ENCODE measurements at regions not wholly inside any gene's neighbourhood (a gene's known extent, or its start where the extent isn't known, plus 50 kb on each side); places are given as distances from the start of the nearest gene placed in this dataset.

GRCh38 chr5:105907016-105907415, 1763.7 kb downstream of the EFNA5 start:
- no peak for TF ChIP-seq CTCF (conservative IDR thresholded peaks at IDR 0.05; ENCODE audit: low read depth, low read length)
- no peak for DNase-seq (ENCODE audit: low read depth)
- no peak overlapping the region for H3K4me3 ChIP-seq (ENCODE audit: low read length)

- no peak for TF ChIP-seq CTCF (conservative IDR thresholded peaks at IDR 0.05; ENCODE audit: low read depth, low read length)
- DNase-seq (ENCODE audit: low read depth): no peak
- H3K4me3 ChIP-seq (ENCODE audit: low read length): no peak overlapping the region
Measured at GRCh38 chr5:105905392-105905791, 1765.3 kb downstream of the EFNA5 start.

- no peak for DNase-seq (ENCODE audit: low read depth)
- no peak for TF ChIP-seq CTCF (conservative IDR thresholded peaks at IDR 0.05; ENCODE audit: low read depth, low read length)
- H3K4me3 ChIP-seq (ENCODE audit: low read length): no peak overlapping the region
Measured at GRCh38 chr5:105903069-105903468, 1767.7 kb downstream of the EFNA5 start.

- no peak overlapping the region for H3K4me3 ChIP-seq (ENCODE audit: low read length)
- no peak for TF ChIP-seq CTCF (conservative IDR thresholded peaks at IDR 0.05; ENCODE audit: low read depth, low read length)
- DNase-seq (ENCODE audit: low read depth): no peak
Measured at GRCh38 chr5:105899726-105900125, 1771.0 kb downstream of the EFNA5 start.

- TF ChIP-seq CTCF (conservative IDR thresholded peaks at IDR 0.05; ENCODE audit: low read depth, low read length): no peak
- no peak overlapping the region for H3K4me3 ChIP-seq (ENCODE audit: low read length)
- DNase-seq (ENCODE audit: low read depth): no peak
Measured at GRCh38 chr5:105898183-105898582, 1772.6 kb downstream of the EFNA5 start.

- no peak overlapping the region for H3K4me3 ChIP-seq (ENCODE audit: low read length)
- TF ChIP-seq CTCF (conservative IDR thresholded peaks at IDR 0.05; ENCODE audit: low read depth, low read length): no peak
- DNase-seq (ENCODE audit: low read depth): peak; percentile 26
Measured at GRCh38 chr5:105885266-105885665, 1785.5 kb downstream of the EFNA5 start.

- DNase-seq (ENCODE audit: low read depth): no peak
- no peak overlapping the region for H3K4me3 ChIP-seq (ENCODE audit: low read length)
- TF ChIP-seq CTCF (conservative IDR thresholded peaks at IDR 0.05; ENCODE audit: low read depth, low read length): no peak
Measured at GRCh38 chr5:105882956-105883481, 1787.7 kb downstream of the EFNA5 start.
